Right atrium auricular region (tissue), 2 donors: ENCODE measurements at regions not wholly inside any gene's neighbourhood (a gene's known extent, or its start where the extent isn't known, plus 50 kb on each side); places are given as distances from the start of the nearest gene placed in this dataset.
A peak's percentile ranks its signal among the peaks of the same experiment; 100 is the strongest.

Experiments
- DNase-seq: peaks from one replicate; pipeline ENCODE4 v3.0.0-alpha.2; 2019; ENCODE audit warnings: low spot score
- H3K27ac ChIP-seq, 2 donors: fragments of 200-600 bp; sonication (generic); 1 replicate in 1 of 2; 2 replicates in 1 of 2; pipeline ENCODE4 v1.5.1; 2016 to 2019
- H3K27me3 ChIP-seq, 2 donors: fragments of 200-600 bp; sonication (generic); one replicate each; pipeline versions ENCODE4 v1.5.1 to v1.6.0; 2017 to 2019
- H3K36me3 ChIP-seq: fragments of 200-600 bp; sonication (generic); one replicate; pipeline ENCODE4 v1.5.1; 2016
- H3K4me1 ChIP-seq, 2 donors: fragments of 200-600 bp; sonication (generic); one replicate each; pipeline versions ENCODE4 v1.5.1 to v1.6.0; 2017 to 2019
- H3K4me3 ChIP-seq, 2 donors: fragments of 200-600 bp; sonication (generic); 1 replicate in 1 of 2; 2 replicates in 1 of 2; pipeline ENCODE4 v1.5.1; 2017 to 2019; ENCODE audit warnings: mild to moderate bottlenecking in 1 of 2, moderate library complexity in 1 of 2
- H3K9me3 ChIP-seq, 2 donors: fragments of 200-600 bp; sonication (generic); one replicate each; pipeline ENCODE4 v1.5.1; 2019
- CTCF ChIP-seq, 2 donors: fragments of 200-600 bp; sonication (generic); IDR thresholded peaks; one replicate each; pipeline ENCODE4 v1.5.1; 2019; ENCODE audit warnings: antibody characterized with exemption in 2 of 2

DNA sequence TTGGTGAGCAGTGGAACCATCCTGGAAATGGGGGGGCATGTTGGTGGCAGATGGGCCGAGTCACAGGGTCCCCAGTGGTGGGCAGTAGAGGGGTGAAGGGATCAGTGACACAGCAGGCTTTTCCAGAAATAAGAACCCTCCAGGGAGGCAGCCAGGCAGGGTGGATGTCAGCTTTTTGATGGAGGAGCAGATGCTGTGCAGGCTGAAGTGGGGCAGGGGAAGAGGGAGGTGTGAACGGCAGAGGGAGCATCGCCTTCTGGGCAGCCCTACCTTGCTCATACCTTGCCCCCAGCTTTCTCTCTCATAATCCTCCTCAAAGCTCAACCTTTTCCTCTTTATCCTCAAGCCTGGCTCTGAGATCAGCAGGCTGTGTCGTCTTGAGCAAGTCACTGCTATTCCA, 131.8 kb upstream of the IPO9 start:
- no peaks in the 10 kb centered on the region for H3K27me3 ChIP-seq
- no peaks in the 10 kb centered on the region for H3K9me3 ChIP-seq
- no peaks in the 10 kb centered on the region for H3K36me3 ChIP-seq
- DNase-seq, result no peak
- no peak overlapping the region for H3K4me3 ChIP-seq
- H3K4me1 ChIP-seq, result peaks cover 0 to 53% of the 10 kb centered on the region in 2 donors
- H3K27ac ChIP-seq, result no peak overlapping the region
- TF ChIP-seq CTCF (IDR thresholded peaks at IDR 0.05), result no peak

DNA sequence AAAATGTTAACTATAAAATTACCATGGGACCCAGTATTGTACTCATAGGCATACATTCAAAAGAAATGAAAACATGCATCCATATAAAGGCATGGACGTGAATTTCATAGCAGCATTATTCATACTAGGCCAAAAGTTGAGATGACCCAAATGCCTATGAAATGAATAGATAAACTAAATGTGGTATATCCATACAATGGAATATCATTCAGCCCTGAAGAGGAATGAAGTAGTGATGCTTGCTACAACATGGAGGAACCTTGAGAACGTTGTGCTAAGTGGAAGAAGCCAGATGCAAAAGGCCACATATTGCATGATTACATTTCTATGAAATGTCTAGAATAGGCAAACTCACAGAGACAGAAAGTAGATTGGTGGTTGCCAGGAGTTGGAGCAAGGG, 127.1 kb upstream of the IPO9 start:
- no peak for TF ChIP-seq CTCF (IDR thresholded peaks at IDR 0.05)
- Histone ChIP-seq H3K4me3 (no peak overlapping the region), H3K36me3 (no peaks in the 10 kb centered on the region), H3K9me3 (no peaks in the 10 kb centered on the region), H3K27me3 (no peaks in the 10 kb centered on the region), H3K27ac (no peak overlapping the region), H3K4me1 (peaks cover 0 to 33% of the 10 kb centered on the region in 2 donors)
- DNase-seq, result no peak

DNA sequence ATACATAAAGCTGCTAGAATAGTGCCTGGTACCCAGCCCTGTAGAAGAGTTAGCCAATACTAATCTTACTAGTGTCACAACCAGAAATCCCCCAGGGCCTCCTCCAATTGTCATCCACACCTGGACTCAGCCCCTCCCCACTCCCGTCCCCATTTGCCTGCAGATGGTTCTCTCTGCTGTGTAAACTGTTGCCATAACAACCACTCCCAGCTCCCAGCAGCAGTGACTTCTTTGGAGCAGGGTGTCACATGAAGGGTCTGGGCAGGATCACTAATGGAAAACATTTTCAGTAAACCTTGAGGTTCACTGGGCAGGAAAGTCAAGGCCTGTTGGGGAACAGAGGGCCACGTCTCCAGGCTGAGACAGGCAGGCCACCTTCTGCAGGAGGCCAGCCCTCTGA, 126.0 kb upstream of the IPO9 start:
- Histone ChIP-seq H3K9me3 (no peaks in the 10 kb centered on the region), H3K4me1 (peaks cover 0 to 23% of the 10 kb centered on the region in 2 donors), H3K27ac (peak overlapping the region in 1 of 2 donors; percentile 51), H3K27me3 (no peaks in the 10 kb centered on the region), H3K36me3 (no peaks in the 10 kb centered on the region), H3K4me3 (no peak overlapping the region)
- no peak for TF ChIP-seq CTCF (IDR thresholded peaks at IDR 0.05)
- DNase-seq, result no peak

GRCh38 chr1:201703621-201704438, 125.1 kb upstream of the IPO9 start:
- peaks cover 0 to 23% of the 10 kb centered on the region in 2 donors for H3K4me1 ChIP-seq
- peak; percentile 93 to 99 for TF ChIP-seq CTCF (IDR thresholded peaks at IDR 0.05)
- DNase-seq, result peak; percentile 90

GRCh38 chr1:201704439-201704792, 124.5 kb upstream of the IPO9 start:
- Histone ChIP-seq H3K4me1 (peaks cover 0 to 27% of the 10 kb centered on the region in 2 donors), H3K27me3 (no peaks in the 10 kb centered on the region)

More at GRCh38 chr1:201703621-201704438, 125.1 kb upstream of the IPO9 start:
- Histone ChIP-seq H3K4me3 (no peak overlapping the region), H3K36me3 (no peaks in the 10 kb centered on the region), H3K9me3 (no peaks in the 10 kb centered on the region), H3K27me3 (no peaks in the 10 kb centered on the region), H3K27ac (peak overlapping the region; percentile 49 to 51)

More at GRCh38 chr1:201704439-201704792, 124.5 kb upstream of the IPO9 start:
- peak in 1 of 2 donors; percentile 46 for TF ChIP-seq CTCF (IDR thresholded peaks at IDR 0.05)
- no peak overlapping the region for H3K4me3 ChIP-seq
- no peaks in the 10 kb centered on the region for H3K9me3 ChIP-seq
- no peak overlapping the region for H3K27ac ChIP-seq
- DNase-seq, result no peak
- no peaks in the 10 kb centered on the region for H3K36me3 ChIP-seq
